B cell (primary cell): ENCODE measurements at regions not wholly inside any gene's neighbourhood (a gene's known extent, or its start where the extent isn't known, plus 50 kb on each side); places are given as distances from the start of the nearest gene placed in this dataset.

Source experiments
- ATAC-seq: fragments of 200-7000 bp; cut with Tn5 transposase; one replicate; pipeline ENCODE4 v1.10.0; 2021; ENCODE audit warnings: low read depth, mild to moderate bottlenecking, moderate number of reproducible peaks, moderate library complexity
- CTCF ChIA-PET: fragments of 350-600 bp; sonication (Branson Sonifier 250); formaldehyde crosslinking; loops from one replicate; lab custom pipeline; 2021; ENCODE audit warnings: antibody characterized with exemption, inconsistent platforms; lab: Charles Lee
- POLR2A ChIA-PET: fragments of 350-600 bp; sonication (Branson Sonifier 250); formaldehyde crosslinking; loops from one replicate; lab custom pipeline; 2021; ENCODE audit warnings: antibody characterized with exemption; lab: Charles Lee
- DNase-seq: peaks from one replicate; pipeline ENCODE4 v3.0.0; 2013
- H2AFZ ChIP-seq: 2 replicates; pipeline ENCODE4 v1.6.1; 2012; ENCODE audit warnings: mild to moderate bottlenecking, low read depth, low read length; ENCODE audit not compliant: insufficient read depth, poor library complexity, severe bottlenecking
- H3K27ac ChIP-seq, 2 donors: 1 replicate in 1 of 2; 2 replicates in 1 of 2; pipeline ENCODE4 v1.5.1; 2012 to 2013; ENCODE audit warnings: low read length in 2 of 2, mild to moderate bottlenecking in 2 of 2, moderate library complexity in 1 of 2
- H3K27me3 ChIP-seq, 4 experiments: fragments of 200-600 bp in 1 of 4; sonication (generic) in 1 of 4; replicated peaks in 1 of 4; 1 replicate in 2 of 4; 2 replicates in 2 of 4; pipeline versions ENCODE4 v1.6.1 to v1.7.0; 2013 to 2016; ENCODE audit warnings: low read length in 3 of 4, mild to moderate bottlenecking in 2 of 4, mixed read lengths in 1 of 4, moderate library complexity in 1 of 4; ENCODE audit not compliant: insufficient read depth in 4 of 4, control insufficient read depth in 3 of 4; ENCODE audit errors: control extremely low read depth in 1 of 4
- H3K36me3 ChIP-seq, 2 experiments: replicated peaks in 1 of 2; 1 replicate in 1 of 2; 2 replicates in 1 of 2; pipeline versions ENCODE4 v1.6.1 to v1.7.1; 2013; ENCODE audit warnings: low read length in 1 of 2; ENCODE audit not compliant: insufficient read depth in 2 of 2, control insufficient read depth in 1 of 2; ENCODE audit errors: control extremely low read depth in 1 of 2, extremely low read depth in 1 of 2
- H3K4me1 ChIP-seq, 2 donors: fragments of 200-600 bp in 1 of 2; sonication (generic) in 1 of 2; 1 replicate in 1 of 2; 2 replicates in 1 of 2; pipeline versions ENCODE4 v1.5.1 to v1.6.1; 2013 to 2017; ENCODE audit warnings: low read length in 2 of 2; ENCODE audit not compliant: control insufficient read depth in 2 of 2, insufficient read depth in 2 of 2
- H3K4me2 ChIP-seq: replicated peaks from 2 replicates; pipeline ENCODE3; 2012; ENCODE audit warnings: mild to moderate bottlenecking, low read depth, low read length; ENCODE audit not compliant: poor library complexity, severe bottlenecking
- H3K4me3 ChIP-seq, 5 experiments: fragments of 200-600 bp in 1 of 5; sonication (generic) in 1 of 5; 1 replicate in 3 of 5; 2 replicates in 2 of 5; pipeline versions ENCODE4 v1.5.1 to v1.7.0; 2011 to 2016; ENCODE audit warnings: low read length in 4 of 5, mild to moderate bottlenecking in 4 of 5, low read depth in 2 of 5, control low read depth in 1 of 5, moderate library complexity in 1 of 5; ENCODE audit not compliant: insufficient read depth in 1 of 5; ENCODE audit errors: control extremely low read depth in 1 of 5, extremely low read depth in 1 of 5
- H3K79me2 ChIP-seq: fragments of 200-600 bp; sonication (generic); one replicate; pipeline ENCODE4 v1.6.0; 2016; ENCODE audit warnings: low read length; ENCODE audit not compliant: control insufficient read depth, insufficient read depth
- H3K9ac ChIP-seq: fragments of 200-600 bp; sonication (generic); 2 replicates; pipeline ENCODE4 v1.6.1; 2017; ENCODE audit warnings: mild to moderate bottlenecking, low read length, moderate library complexity
- H3K9me3 ChIP-seq, 3 donors: one replicate each; pipeline versions ENCODE4 v1.6.1 to v1.7.1; 2013; ENCODE audit warnings: low read length in 2 of 3; ENCODE audit not compliant: control insufficient read depth in 2 of 3, insufficient read depth in 1 of 3; ENCODE audit errors: control extremely low read depth in 1 of 3
- H4K20me1 ChIP-seq: 2 replicates; pipeline ENCODE4 v1.6.0; 2012; ENCODE audit warnings: mild to moderate bottlenecking, low read length; ENCODE audit not compliant: insufficient read depth, control insufficient read depth, poor library complexity, severe bottlenecking
- H3K27ac Mint-ChIP-seq: one replicate; pipeline ENCODE4 v1.8.0; 2021; ENCODE audit warnings: mixed read lengths
- H3K27me3 Mint-ChIP-seq: one replicate; pipeline ENCODE4 v1.8.0; 2021; ENCODE audit warnings: mixed read lengths
- H3K4me1 Mint-ChIP-seq: one replicate; pipeline ENCODE4 v1.8.0; 2021; ENCODE audit warnings: mixed read lengths
- H3K4me3 Mint-ChIP-seq: one replicate; pipeline ENCODE4 v1.8.0; 2021; ENCODE audit warnings: mixed read lengths
- H3K9me3 Mint-ChIP-seq: one replicate; pipeline ENCODE4 v1.8.0; 2022; ENCODE audit warnings: mixed read lengths; ENCODE audit not compliant: insufficient read depth
- EZH2 ChIP-seq: IDR thresholded peaks from 2 replicates; pipeline ENCODE4 v1.6.1; 2012; ENCODE audit warnings: borderline replicate concordance, low read depth, mild to moderate bottlenecking, moderate library complexity, low read length; ENCODE audit not compliant: insufficient read depth, poor library complexity, severe bottlenecking
- WGBS: methylation state at CpG from one replicate; pipeline ENCODE4 v1.1.5; 2013; ENCODE audit warnings: missing lambda C conversion rate; ENCODE audit not compliant: insufficient coverage; 5-methylcytosine and 5-hydroxymethylcytosine counted together
- intact Hi-C: fragments of 100-400 bp; cut with micrococcal nuclease; formaldehyde crosslinking; loops from one replicate; pipeline ENCODE4 v1.10.0; 2022
- TF ChIP-seq, protein P1 (sequence below): fragments of 200-600 bp; IDR thresholded peaks from one replicate; pipeline ENCODE4 v1.8.0; 2022; ENCODE audit warnings: antibody characterized with exemption, mild to moderate bottlenecking

DNA sequence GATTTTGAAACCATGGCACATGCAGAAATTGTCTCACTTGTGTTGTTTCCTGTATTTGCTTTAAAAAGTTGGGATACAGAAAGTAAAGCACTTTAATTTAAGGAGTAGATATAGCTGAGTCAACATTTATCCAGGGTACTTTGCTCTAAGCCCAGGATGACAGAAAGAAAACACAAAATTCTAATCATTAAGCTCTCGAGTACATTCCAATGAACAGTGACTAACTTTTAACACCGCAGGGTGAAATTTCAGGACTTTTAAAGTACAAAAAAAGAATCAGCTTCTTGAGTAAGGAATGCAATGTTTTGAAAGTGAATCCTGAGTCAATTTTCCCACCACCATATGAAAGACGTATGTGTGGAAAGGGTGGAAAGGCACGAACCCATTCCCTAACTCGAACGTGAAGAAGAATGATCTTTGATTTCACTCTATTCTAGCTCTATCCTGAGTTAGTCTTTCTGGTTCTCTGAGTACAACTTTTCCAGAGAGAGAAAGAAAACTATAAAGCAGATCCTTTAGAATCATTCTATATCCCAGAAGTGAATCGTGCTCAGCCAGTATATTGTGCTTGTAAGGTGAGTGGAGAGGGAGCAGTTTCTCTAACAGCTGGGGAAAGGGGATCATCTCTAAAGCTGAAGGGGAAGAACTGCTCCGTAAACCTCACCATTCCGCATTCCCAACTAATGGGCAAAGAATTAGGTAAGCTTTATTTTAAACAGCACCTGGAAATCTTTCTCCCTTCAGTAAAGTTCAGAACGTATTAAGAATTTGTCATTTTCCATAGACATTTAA lies 779.0 kb upstream of the FLRT2 start:
- H3K27ac ChIP-seq: no peak overlapping the region
- ATAC-seq: no peak
- no peaks in the 10 kb centered on the region for H3K4me1 ChIP-seq
- CTCF ChIA-PET: no interaction called here
- no peak for DNase-seq
- no peaks in the 10 kb centered on the region for H3K36me3 ChIP-seq
- Mint-ChIP-seq H3K4me1 (no peaks in the 10 kb centered on the region), H3K4me3 (no peak overlapping the region), H3K27ac (no peak overlapping the region), H3K9me3 (no peaks in the 10 kb centered on the region), H3K27me3 (no peaks in the 10 kb centered on the region)
- POLR2A ChIA-PET: no interaction called here
- intact Hi-C loops: no loop called here
- H3K9me3 ChIP-seq: peaks cover 0 to 6% (median 0%) of the 10 kb centered on the region in 3 donors
- H4K20me1 ChIP-seq: no peaks in the 10 kb centered on the region
- no peak overlapping the region for H3K4me2 ChIP-seq
- no peak overlapping the region for H2AFZ ChIP-seq
- no peak overlapping the region for H3K4me3 ChIP-seq
- H3K9ac ChIP-seq: no peak overlapping the region
- no peaks in the 10 kb centered on the region for H3K79me2 ChIP-seq
- H3K27me3 ChIP-seq: no peaks in the 10 kb centered on the region
- TF ChIP-seq EZH2: no peak
- TF ChIP-seq, protein P1, sequence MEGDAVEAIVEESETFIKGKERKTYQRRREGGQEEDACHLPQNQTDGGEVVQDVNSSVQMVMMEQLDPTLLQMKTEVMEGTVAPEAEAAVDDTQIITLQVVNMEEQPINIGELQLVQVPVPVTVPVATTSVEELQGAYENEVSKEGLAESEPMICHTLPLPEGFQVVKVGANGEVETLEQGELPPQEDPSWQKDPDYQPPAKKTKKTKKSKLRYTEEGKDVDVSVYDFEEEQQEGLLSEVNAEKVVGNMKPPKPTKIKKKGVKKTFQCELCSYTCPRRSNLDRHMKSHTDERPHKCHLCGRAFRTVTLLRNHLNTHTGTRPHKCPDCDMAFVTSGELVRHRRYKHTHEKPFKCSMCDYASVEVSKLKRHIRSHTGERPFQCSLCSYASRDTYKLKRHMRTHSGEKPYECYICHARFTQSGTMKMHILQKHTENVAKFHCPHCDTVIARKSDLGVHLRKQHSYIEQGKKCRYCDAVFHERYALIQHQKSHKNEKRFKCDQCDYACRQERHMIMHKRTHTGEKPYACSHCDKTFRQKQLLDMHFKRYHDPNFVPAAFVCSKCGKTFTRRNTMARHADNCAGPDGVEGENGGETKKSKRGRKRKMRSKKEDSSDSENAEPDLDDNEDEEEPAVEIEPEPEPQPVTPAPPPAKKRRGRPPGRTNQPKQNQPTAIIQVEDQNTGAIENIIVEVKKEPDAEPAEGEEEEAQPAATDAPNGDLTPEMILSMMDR: no peak
- WGBS: no CpG with 5 or more reads among the region's 10 CpGs

DNA sequence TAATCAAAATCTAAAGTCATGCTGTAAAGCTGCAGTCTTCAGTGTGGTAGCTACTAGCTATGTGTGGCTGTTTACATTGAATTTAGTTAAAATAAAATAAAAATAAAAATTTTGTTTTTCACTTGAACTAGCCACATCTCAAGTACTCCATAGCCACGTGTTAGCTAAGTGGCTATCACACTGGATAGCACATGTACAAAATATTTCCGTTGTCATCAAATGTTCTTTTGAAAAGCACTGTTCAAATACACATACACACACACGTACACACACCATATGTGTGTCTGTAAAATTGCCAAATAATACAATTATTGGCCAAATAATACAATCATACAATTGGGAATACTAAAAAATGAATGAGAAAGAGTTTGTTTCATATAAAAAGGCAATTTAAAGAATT lies 778.2 kb upstream of the FLRT2 start:
- DNase-seq (no peak), ATAC-seq (no peak)
- Histone ChIP-seq H3K27me3 (no peaks in the 10 kb centered on the region), H3K4me1 (no peaks in the 10 kb centered on the region), H3K36me3 (no peaks in the 10 kb centered on the region), H3K27ac (no peak overlapping the region), H3K4me3 (no peak overlapping the region), H3K4me2 (no peak overlapping the region), H3K79me2 (no peaks in the 10 kb centered on the region), H2AFZ (no peak overlapping the region), H3K9me3 (peaks cover 0 to 6% (median 0%) of the 10 kb centered on the region in 3 donors), H3K9ac (no peak overlapping the region), H4K20me1 (no peaks in the 10 kb centered on the region)
- intact Hi-C loops: no loop called here
- Mint-ChIP-seq H3K27me3 (no peaks in the 10 kb centered on the region), H3K9me3 (no peaks in the 10 kb centered on the region), H3K27ac (no peak overlapping the region), H3K4me1 (no peaks in the 10 kb centered on the region), H3K4me3 (no peak overlapping the region)
- ChIA-PET CTCF (no interaction called here), POLR2A (no interaction called here)
- 83% methylated on average over 1 of the region's 3 CpGs for WGBS
- TF ChIP-seq EZH2: no peak
- TF ChIP-seq, protein P1: no peak
